SU-DHL-6 (cell line): ENCODE measurements at regions not wholly inside any gene's neighbourhood (a gene's known extent, or its start where the extent isn't known, plus 50 kb on each side); places are given as distances from the start of the nearest gene placed in this dataset.
"Not testable (repeated sequence)": the region's sequence is repeated elsewhere in the genome, so short reads cannot be mapped to it uniquely, and the experiment has no call there.

Experiments used
- H2AFZ ChIP-seq: fragments of 200-600 bp; sonication (generic); 2 replicates; pipeline ENCODE4 v1.6.1; 2014; ENCODE audit warnings: low read depth, mild to moderate bottlenecking, moderate library complexity, mixed read lengths, antibody characterized with exemption, low read length; ENCODE audit not compliant: severe bottlenecking
- H3F3A ChIP-seq: fragments of 200-600 bp; shearing (Covaris generic); 2 replicates; pipeline ENCODE4 v1.6.0; 2016; ENCODE audit warnings: antibody characterized with exemption, mild to moderate bottlenecking; ENCODE audit not compliant: insufficient read depth
- H3K27ac ChIP-seq: fragments of 200-600 bp; sonication (generic); 2 replicates; pipeline ENCODE4 v1.5.1; 2016; ENCODE audit warnings: low read depth, mild to moderate bottlenecking, low read length, moderate library complexity, mixed read lengths
- H3K27me3 ChIP-seq: fragments of 200-600 bp; sonication (generic), shearing (Covaris generic); 2 replicates; pipeline ENCODE4 v1.6.0; 2014; ENCODE audit warnings: mild to moderate bottlenecking, low read length
- H3K36me3 ChIP-seq: fragments of 200-600 bp; sonication (generic); 2 replicates; pipeline ENCODE4 v1.6.1; 2014; ENCODE audit warnings: mild to moderate bottlenecking, low read length, mixed read lengths
- H3K4me2 ChIP-seq: fragments of 300-600, 200-600 bp; shearing (Covaris generic), sonication (generic); 2 replicates; pipeline ENCODE4 v1.6.0; 2014; ENCODE audit warnings: low read length, low read depth, mild to moderate bottlenecking; ENCODE audit not compliant: poor library complexity, severe bottlenecking
- H3K4me3 ChIP-seq: fragments of 200-600 bp; sonication (generic); 2 replicates; pipeline ENCODE4 v1.5.1; 2014; ENCODE audit warnings: antibody characterized with exemption, low read length, mild to moderate bottlenecking, mixed read lengths; ENCODE audit not compliant: insufficient read depth, poor library complexity, severe bottlenecking
- H3K79me2 ChIP-seq: fragments of 200-600 bp; sonication (generic); 2 replicates; pipeline ENCODE4 v1.6.1; 2014; ENCODE audit warnings: mild to moderate bottlenecking, low read length, moderate library complexity; ENCODE audit not compliant: insufficient read depth
- H3K9ac ChIP-seq: fragments of 200-600 bp; sonication (generic); 2 replicates; pipeline ENCODE4 v1.7.0; 2014; ENCODE audit warnings: mild to moderate bottlenecking, low read length
- H3K9me2 ChIP-seq: fragments of 200-600 bp; sonication (generic); replicated peaks from 2 replicates; pipeline ENCODE4 v1.6.1; 2014; ENCODE audit warnings: low read length; ENCODE audit not compliant: insufficient read depth
- H3K9me3 ChIP-seq: fragments of 200-600 bp; sonication (generic); 2 replicates; pipeline ENCODE4 v1.6.1; 2014; ENCODE audit warnings: low read length, mixed read lengths; ENCODE audit not compliant: insufficient read depth
- H4K20me1 ChIP-seq: fragments of 200-600 bp; sonication (generic); 2 replicates; pipeline ENCODE4 v1.6.1; 2014; ENCODE audit warnings: low read depth, mild to moderate bottlenecking, antibody characterized with exemption, low read length, moderate library complexity, mixed read lengths
- EZH2phosphoT487 ChIP-seq: fragments of 200-600 bp; sonication (generic), shearing (Covaris generic); conservative IDR thresholded peaks from 2 replicates; pipeline ENCODE4 v1.6.1; 2018; ENCODE audit warnings: mild to moderate bottlenecking, antibody characterized with exemption, low read length, moderate library complexity, mixed read lengths
- TF ChIP-seq, protein P1 (sequence below): fragments of 200-600 bp; sonication (generic); IDR thresholded peaks from one replicate; pipeline ENCODE4 v1.5.1; 2017; ENCODE audit warnings: antibody characterized with exemption, mild to moderate bottlenecking, low read length, moderate library complexity; ENCODE audit not compliant: insufficient read depth, poor library complexity, severe bottlenecking

DNA sequence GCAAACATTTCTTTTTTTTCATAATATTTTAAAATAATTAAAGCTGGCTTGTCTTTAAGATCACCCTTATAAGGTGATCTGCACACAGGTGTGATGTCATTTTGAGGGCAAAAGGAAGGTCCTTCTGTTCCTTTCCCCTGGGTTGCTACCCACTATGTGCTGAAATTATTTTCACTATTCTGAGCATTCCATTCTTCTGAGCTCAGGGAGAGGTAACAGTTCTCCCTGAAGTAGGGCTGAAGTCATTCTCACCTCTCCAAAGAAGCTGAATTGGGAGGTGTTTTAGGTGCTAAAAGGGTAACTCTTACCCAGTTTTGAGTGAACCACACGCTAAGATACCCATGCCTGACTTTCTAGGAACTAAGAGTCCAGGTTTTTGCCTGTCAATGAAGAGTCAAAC lies 247.6 kb downstream of the SLC4A3 start:
- Histone ChIP-seq H3K27ac (no peak overlapping the region), H3K4me3 (no peak overlapping the region), H3F3A (no peaks in the 10 kb centered on the region), H3K4me2 (no peak overlapping the region), H3K9ac (no peak overlapping the region), H4K20me1 (no peaks in the 10 kb centered on the region), H3K9me2 (no peaks in the 10 kb centered on the region), H3K79me2 (no peaks in the 10 kb centered on the region), H3K9me3 (no peaks in the 10 kb centered on the region), H2AFZ (no peak overlapping the region), H3K27me3 (no peaks in the 10 kb centered on the region), H3K36me3 (no peaks in the 10 kb centered on the region)
- no peak for TF ChIP-seq EZH2phosphoT487
- TF ChIP-seq, protein P1, sequence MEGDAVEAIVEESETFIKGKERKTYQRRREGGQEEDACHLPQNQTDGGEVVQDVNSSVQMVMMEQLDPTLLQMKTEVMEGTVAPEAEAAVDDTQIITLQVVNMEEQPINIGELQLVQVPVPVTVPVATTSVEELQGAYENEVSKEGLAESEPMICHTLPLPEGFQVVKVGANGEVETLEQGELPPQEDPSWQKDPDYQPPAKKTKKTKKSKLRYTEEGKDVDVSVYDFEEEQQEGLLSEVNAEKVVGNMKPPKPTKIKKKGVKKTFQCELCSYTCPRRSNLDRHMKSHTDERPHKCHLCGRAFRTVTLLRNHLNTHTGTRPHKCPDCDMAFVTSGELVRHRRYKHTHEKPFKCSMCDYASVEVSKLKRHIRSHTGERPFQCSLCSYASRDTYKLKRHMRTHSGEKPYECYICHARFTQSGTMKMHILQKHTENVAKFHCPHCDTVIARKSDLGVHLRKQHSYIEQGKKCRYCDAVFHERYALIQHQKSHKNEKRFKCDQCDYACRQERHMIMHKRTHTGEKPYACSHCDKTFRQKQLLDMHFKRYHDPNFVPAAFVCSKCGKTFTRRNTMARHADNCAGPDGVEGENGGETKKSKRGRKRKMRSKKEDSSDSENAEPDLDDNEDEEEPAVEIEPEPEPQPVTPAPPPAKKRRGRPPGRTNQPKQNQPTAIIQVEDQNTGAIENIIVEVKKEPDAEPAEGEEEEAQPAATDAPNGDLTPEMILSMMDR, result no peak

DNA sequence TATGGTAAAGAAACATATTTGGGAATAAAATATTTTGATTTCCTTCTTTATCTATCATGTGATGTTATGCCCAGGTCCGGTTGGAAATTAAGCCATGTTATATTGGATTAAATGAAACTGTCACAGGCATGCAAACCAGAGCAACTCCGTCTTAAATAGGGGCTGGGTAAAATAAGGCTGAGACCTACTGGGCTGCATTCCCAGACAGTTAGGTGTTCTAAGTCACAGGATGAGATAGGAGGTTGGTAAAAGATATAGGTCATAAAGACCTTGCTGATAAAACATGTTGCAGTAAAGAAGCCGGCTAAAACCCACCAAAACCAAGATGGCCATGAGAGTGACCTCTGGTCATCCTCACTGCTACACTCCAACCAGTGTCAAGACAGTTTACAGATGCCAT lies 248.6 kb downstream of the SLC4A3 start:
- not testable (repeated sequence) for H3K9me3 ChIP-seq, H3K9me2 ChIP-seq, H3K27ac ChIP-seq, H3K4me3 ChIP-seq, H3K27me3 ChIP-seq, H2AFZ ChIP-seq, H3K36me3 ChIP-seq, H4K20me1 ChIP-seq, H3F3A ChIP-seq, H3K79me2 ChIP-seq, H3K4me2 ChIP-seq, H3K9ac ChIP-seq

DNA sequence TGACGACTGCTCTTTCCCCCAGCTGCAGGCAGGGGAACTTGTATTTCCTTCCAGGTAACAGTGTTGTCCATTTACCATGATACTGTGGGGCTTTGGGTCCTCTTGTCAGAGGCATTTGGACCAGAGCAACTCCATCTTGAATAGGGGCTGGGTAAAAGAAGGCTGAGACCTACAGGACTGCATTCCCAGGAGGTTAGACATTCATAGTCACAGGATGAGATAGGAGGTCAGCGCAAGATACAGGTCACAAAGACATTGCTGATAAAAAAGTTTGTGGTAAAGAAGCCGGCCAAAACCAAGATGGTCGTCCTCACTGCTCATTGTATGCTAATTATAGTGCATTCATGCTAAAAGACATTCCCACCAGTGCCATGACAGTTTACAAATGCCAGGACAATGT lies 249.5 kb downstream of the SLC4A3 start:
- no peaks in the 10 kb centered on the region for H3K36me3 ChIP-seq
- H3K9me3 ChIP-seq, result no peaks in the 10 kb centered on the region
- H3K9ac ChIP-seq, result no peak overlapping the region
- no peaks in the 10 kb centered on the region for H3K9me2 ChIP-seq
- H2AFZ ChIP-seq, result no peak overlapping the region
- H3K79me2 ChIP-seq, result no peaks in the 10 kb centered on the region
- H3K27me3 ChIP-seq, result no peaks in the 10 kb centered on the region
- H3K27ac ChIP-seq, result no peak overlapping the region
- no peaks in the 10 kb centered on the region for H4K20me1 ChIP-seq
- no peak for TF ChIP-seq EZH2phosphoT487
- TF ChIP-seq, protein P1, result no peak
- H3K4me3 ChIP-seq, result no peak overlapping the region
- no peaks in the 10 kb centered on the region for H3F3A ChIP-seq
- H3K4me2 ChIP-seq, result no peak overlapping the region

DNA sequence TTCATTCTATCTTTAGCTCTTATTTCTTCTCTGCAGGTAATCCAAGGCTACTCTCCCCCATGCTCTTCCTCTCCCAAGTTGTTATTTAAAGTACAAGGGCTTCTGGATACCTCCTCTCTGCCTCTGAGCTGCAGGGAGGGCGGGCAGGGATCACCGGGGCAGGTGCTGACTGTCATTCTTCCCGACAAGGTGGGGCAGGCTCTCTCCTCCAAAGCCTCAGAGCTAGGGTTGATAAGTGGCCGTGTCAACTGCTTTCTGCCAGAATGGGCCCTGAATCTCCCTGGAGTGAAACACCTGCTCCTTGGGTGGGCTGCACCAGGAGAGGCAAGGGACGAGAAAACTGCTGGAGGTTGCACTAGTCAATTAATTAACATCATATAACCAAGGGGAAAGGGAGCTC lies 250.3 kb downstream of the SLC4A3 start:
- Histone ChIP-seq H3K4me2 (no peak overlapping the region), H3K9ac (no peak overlapping the region), H3K27me3 (no peaks in the 10 kb centered on the region), H2AFZ (no peak overlapping the region), H3K79me2 (no peaks in the 10 kb centered on the region), H3K36me3 (no peaks in the 10 kb centered on the region), H3K9me3 (no peaks in the 10 kb centered on the region), H3K4me3 (no peak overlapping the region), H4K20me1 (no peaks in the 10 kb centered on the region), H3K27ac (no peak overlapping the region), H3K9me2 (no peaks in the 10 kb centered on the region), H3F3A (no peaks in the 10 kb centered on the region)
- TF ChIP-seq EZH2phosphoT487, result no peak
- TF ChIP-seq, protein P1, result no peak
